ENCODE measurements at regions not wholly inside any gene's neighbourhood (a gene's known extent, or its start where the extent isn't known, plus 50 kb on each side); places are given as distances from the start of the nearest gene placed in this dataset.

DNA sequence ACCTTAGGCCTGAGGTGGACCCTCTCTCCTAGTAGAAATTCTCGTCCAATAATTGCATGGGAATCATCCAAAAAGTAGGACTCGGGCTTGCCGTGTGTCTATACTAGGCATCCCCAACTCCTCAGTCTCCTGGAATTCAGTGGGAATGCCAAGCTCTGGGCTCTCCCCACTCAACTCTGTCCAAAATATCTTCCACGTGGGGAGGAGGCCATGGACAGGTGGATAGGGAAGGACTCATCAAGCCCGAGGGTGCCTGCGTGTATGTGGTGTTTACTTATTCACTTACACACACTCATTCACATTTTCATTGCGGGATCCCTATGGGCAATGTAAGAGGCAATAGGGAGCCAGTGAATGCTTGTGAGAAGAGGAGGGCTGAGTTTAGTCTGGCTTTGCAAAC, 383.3 kb downstream of the MN1 start:
- TF ChIP-seq, protein P1, sequence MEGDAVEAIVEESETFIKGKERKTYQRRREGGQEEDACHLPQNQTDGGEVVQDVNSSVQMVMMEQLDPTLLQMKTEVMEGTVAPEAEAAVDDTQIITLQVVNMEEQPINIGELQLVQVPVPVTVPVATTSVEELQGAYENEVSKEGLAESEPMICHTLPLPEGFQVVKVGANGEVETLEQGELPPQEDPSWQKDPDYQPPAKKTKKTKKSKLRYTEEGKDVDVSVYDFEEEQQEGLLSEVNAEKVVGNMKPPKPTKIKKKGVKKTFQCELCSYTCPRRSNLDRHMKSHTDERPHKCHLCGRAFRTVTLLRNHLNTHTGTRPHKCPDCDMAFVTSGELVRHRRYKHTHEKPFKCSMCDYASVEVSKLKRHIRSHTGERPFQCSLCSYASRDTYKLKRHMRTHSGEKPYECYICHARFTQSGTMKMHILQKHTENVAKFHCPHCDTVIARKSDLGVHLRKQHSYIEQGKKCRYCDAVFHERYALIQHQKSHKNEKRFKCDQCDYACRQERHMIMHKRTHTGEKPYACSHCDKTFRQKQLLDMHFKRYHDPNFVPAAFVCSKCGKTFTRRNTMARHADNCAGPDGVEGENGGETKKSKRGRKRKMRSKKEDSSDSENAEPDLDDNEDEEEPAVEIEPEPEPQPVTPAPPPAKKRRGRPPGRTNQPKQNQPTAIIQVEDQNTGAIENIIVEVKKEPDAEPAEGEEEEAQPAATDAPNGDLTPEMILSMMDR (IDR thresholded peaks at IDR 0.05; ENCODE audit: low read length): no peak
- TF ChIP-seq EZH2 (optimal IDR thresholded peaks at IDR 0.05; ENCODE audit: low read depth, low read length) (no peak), EZH2phosphoT487 (IDR thresholded peaks at IDR 0.05; ENCODE audit: low read length) (no peak)

Data from MM.1S (cell line).